Posterior vena cava (tissue), 2 donors: ENCODE measurements at regions not wholly inside any gene's neighbourhood (a gene's known extent, or its start where the extent isn't known, plus 50 kb on each side); places are given as distances from the start of the nearest gene placed in this dataset.

Experiments
- DNase-seq: peaks from one replicate; pipeline ENCODE4 v3.0.0-alpha.2; 2020; ENCODE audit warnings: low spot score
- intact Hi-C, 2 donors: fragments of 100-400 bp; cut with DNase I; formaldehyde crosslinking; loops; one replicate each; pipeline versions ENCODE4 v1.14.1 to v1.14.2; 2022 to 2023
- donor health status: DM: yes; HTN: yes; CAD: no.
- donor health status: DM: yes; HTN: yes; CAD: no.

GRCh38 chr15:69979783-69980182 lies 117.9 kb downstream of the TLE3 start:
- DNase-seq, result no peak
- intact Hi-C loops, result no loop called here

- no peak for DNase-seq
- intact Hi-C loops, result loop anchor here in 1 of 2 donors (1.0 kb wide), 1 partner anchor 38 kb away; no protein-coding TSS in a partner anchor
These were observed 117.2 kb downstream of the TLE3 start for GRCh38 chr15:69980341-69981059.

GRCh38 chr15:69982037-69982436 lies 115.7 kb downstream of the TLE3 start:
- no peak for DNase-seq
- intact Hi-C loops, result no loop called here

GRCh38 chr15:69983696-69984265 lies 113.9 kb downstream of the TLE3 start:
- DNase-seq, result no peak
- intact Hi-C loops, result no loop called here

GRCh38 chr15:69987492-69988489 lies 109.9 kb downstream of the TLE3 start:
- no peak for DNase-seq
- intact Hi-C loops, result no loop called here

GRCh38 chr15:69988541-69989225 lies 109.0 kb downstream of the TLE3 start:
- no peak for DNase-seq
- intact Hi-C loops, result no loop called here

- peak; percentile 56 for DNase-seq
- intact Hi-C loops, result no loop called here
These were observed 106.9 kb downstream of the TLE3 start for GRCh38 chr15:69990566-69991421.

- intact Hi-C loops, result no loop called here
- peak; percentile 64 for DNase-seq
These were observed 106.2 kb downstream of the TLE3 start for GRCh38 chr15:69991551-69991980.

GRCh38 chr15:69992348-69992747 lies 105.4 kb downstream of the TLE3 start:
- intact Hi-C loops, result no loop called here
- no peak for DNase-seq

- no peak for DNase-seq
- intact Hi-C loops, result no loop called here
These were observed 103.1 kb downstream of the TLE3 start for GRCh38 chr15:69994429-69995205.

- intact Hi-C loops, result no loop called here
- peak; percentile 53 for DNase-seq
These were observed 101.2 kb downstream of the TLE3 start for GRCh38 chr15:69996321-69997160.

- peak; percentile 29 for DNase-seq
- intact Hi-C loops, result no loop called here
These were observed 100.6 kb downstream of the TLE3 start for GRCh38 chr15:69997161-69997485.
